Erythroblast (primary cell): ENCODE measurements at regions not wholly inside any gene's neighbourhood (a gene's known extent, or its start where the extent isn't known, plus 50 kb on each side); places are given as distances from the start of the nearest gene placed in this dataset.

ENCODE experiments used
- GATA1 ChIP-seq: IDR thresholded peaks from 2 replicates; pipeline ENCODE4 v1.6.1; 2011; ENCODE audit warnings: low read depth, mild to moderate bottlenecking, control low read depth, low read length, moderate library complexity
- POLR2A ChIP-seq: IDR thresholded peaks from 2 replicates; pipeline ENCODE4 v1.6.1; 2011; ENCODE audit warnings: mild to moderate bottlenecking, low read length

- TF ChIP-seq POLR2A: no peak
- no peak for TF ChIP-seq GATA1
Measured at GRCh38 chr15:95604634-95605036, 725.9 kb upstream of the NR2F2 start.
